ENCODE measurements at regions not wholly inside any gene's neighbourhood (a gene's known extent, or its start where the extent isn't known, plus 50 kb on each side); places are given as distances from the start of the nearest gene placed in this dataset.

DNA sequence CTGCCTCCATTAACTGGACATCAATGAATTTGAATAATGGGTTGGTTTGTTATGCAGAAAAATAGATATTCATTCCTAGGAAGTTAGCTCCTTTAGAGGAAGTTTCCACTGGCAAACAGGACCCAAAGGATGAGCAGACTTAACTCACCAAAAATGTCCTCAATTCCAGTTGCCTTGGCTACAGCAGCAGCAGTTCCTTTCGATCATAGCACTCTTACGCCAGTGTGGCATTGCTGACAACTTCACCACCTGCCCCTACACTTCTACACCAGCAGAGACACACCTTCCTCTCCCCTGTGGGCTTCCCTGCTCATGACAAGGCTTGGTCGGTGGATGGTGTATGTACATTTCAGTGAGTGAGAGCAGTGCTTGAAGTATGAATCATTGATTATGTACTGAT lies 532.8 kb downstream of the QKI start:
- in situ Hi-C loops (cut with MboI; ENCODE audit: low sequenced_read_pairs in 4 of 4): no loop called here
- no peak for TF ChIP-seq POLR2A (IDR thresholded peaks at IDR 0.05)
- TF ChIP-seq, protein P1, sequence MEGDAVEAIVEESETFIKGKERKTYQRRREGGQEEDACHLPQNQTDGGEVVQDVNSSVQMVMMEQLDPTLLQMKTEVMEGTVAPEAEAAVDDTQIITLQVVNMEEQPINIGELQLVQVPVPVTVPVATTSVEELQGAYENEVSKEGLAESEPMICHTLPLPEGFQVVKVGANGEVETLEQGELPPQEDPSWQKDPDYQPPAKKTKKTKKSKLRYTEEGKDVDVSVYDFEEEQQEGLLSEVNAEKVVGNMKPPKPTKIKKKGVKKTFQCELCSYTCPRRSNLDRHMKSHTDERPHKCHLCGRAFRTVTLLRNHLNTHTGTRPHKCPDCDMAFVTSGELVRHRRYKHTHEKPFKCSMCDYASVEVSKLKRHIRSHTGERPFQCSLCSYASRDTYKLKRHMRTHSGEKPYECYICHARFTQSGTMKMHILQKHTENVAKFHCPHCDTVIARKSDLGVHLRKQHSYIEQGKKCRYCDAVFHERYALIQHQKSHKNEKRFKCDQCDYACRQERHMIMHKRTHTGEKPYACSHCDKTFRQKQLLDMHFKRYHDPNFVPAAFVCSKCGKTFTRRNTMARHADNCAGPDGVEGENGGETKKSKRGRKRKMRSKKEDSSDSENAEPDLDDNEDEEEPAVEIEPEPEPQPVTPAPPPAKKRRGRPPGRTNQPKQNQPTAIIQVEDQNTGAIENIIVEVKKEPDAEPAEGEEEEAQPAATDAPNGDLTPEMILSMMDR (IDR thresholded peaks at IDR 0.05 in 4 of 5, conservative IDR thresholded peaks at IDR 0.05 in 1 of 5): no peak
- intact Hi-C loops (cut with DNase I; ENCODE audit: low total_unique reads): no loop called here
- DNase-seq: no peak
- Histone ChIP-seq H3K4me1 (peaks cover 29 to 38% of the 10 kb centered on the region in 2 donors), H3K9me3 (no peaks in the 10 kb centered on the region), H3K27me3 (no peaks in the 10 kb centered on the region), H3K4me3 (no peak overlapping the region), H3K36me3 (no peaks in the 10 kb centered on the region), H3K27ac (peak overlapping the region; percentile 34 to 61 (median 52))
- no peak for ATAC-seq

DNA sequence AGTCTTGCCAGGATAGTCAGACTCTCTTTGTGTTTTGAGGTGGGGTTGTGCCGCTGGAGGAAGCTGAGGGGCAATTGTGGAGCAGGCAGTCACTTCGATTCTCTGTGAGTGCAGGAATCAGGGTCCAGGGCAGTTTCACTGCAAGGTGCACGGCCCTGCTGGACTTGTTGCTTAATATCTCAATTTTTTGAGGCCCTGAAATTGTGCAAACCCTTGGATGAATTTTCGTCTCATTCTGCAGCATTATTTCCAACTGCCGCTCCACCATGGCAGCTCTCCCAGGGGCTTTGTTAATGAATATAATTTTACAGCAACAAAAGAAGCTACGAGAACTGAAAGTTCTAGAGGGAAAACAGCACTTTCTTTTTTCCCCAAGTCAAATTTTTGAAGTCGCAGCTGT lies 531.9 kb downstream of the QKI start:
- peak in 1 of 2 donors; percentile 36 for DNase-seq
- Histone ChIP-seq H3K9me3 (no peaks in the 10 kb centered on the region), H3K4me1 (peaks cover 36 to 40% of the 10 kb centered on the region in 2 donors), H3K27ac (peak overlapping the region; percentile 24 to 61 (median 52)), H3K4me3 (no peak overlapping the region), H3K27me3 (no peaks in the 10 kb centered on the region), H3K36me3 (no peaks in the 10 kb centered on the region)
- TF ChIP-seq, protein P1 (IDR thresholded peaks at IDR 0.05 in 4 of 5, conservative IDR thresholded peaks at IDR 0.05 in 1 of 5): no peak
- TF ChIP-seq POLR2A (IDR thresholded peaks at IDR 0.05): no peak
- in situ Hi-C loops (cut with MboI; ENCODE audit: low sequenced_read_pairs in 4 of 4) (no loop called here), intact Hi-C loops (cut with DNase I; ENCODE audit: low total_unique reads) (no loop called here)
- peak; percentile 25 to 27 for ATAC-seq

DNA sequence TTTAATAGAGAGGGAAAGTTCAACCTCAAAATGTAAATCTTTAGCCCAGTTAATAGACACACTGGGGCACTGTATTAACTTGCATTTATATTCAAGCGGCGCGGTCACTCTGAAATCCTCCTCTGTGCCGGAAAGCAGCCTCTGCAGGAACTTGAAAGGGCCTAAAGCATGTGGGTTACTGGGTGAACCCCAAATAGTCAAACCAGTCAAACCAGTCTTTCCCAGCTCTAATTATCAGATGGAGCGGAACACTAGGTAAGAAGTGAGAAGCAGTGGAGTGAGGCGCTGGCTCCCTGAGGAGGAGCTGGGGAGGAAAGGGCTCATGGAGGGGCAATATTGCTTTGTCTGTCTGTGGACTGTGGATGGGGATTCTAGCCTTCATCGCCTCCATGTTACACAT lies 531.3 kb downstream of the QKI start:
- DNase-seq: no peak
- Histone ChIP-seq H3K36me3 (no peaks in the 10 kb centered on the region), H3K4me1 (peaks cover 37 to 45% of the 10 kb centered on the region in 2 donors), H3K27ac (peak overlapping the region; percentile 24 to 61 (median 52)), H3K9me3 (no peaks in the 10 kb centered on the region), H3K4me3 (no peak overlapping the region), H3K27me3 (no peaks in the 10 kb centered on the region)
- intact Hi-C loops (cut with DNase I; ENCODE audit: low total_unique reads): no loop called here
- no peak for TF ChIP-seq POLR2A (IDR thresholded peaks at IDR 0.05)
- TF ChIP-seq, protein P1 (IDR thresholded peaks at IDR 0.05 in 4 of 5, conservative IDR thresholded peaks at IDR 0.05 in 1 of 5): no peak
- in situ Hi-C loops (cut with MboI; ENCODE audit: low sequenced_read_pairs in 4 of 4): no loop called here
- ATAC-seq: no peak

DNA sequence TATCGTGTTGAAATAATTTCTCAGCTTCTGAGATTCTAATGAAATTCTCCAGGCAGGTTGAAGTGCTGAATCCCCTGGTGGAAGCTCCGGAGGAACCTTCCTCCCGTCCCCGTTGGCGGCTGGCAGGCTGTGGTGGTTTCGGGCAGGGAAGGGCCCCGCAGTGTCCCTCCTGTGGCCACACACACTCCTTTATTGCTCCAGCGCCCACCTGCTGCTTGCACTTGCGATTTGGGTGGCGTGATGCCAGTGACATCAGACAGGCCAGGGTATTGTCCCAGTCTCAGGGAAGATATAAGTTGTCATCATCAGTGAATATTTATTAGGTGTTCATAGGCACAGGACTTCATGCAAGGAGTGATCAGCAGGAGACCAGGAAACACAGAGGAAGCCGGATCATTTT lies 530.4 kb downstream of the QKI start:
- intact Hi-C loops (cut with DNase I; ENCODE audit: low total_unique reads): no loop called here
- H3K4me1 ChIP-seq: peaks cover 37 to 45% of the 10 kb centered on the region in 2 donors
- DNase-seq (peak in 1 of 2 donors; percentile 63), ATAC-seq (peak; percentile 24 to 54)
- in situ Hi-C loops (cut with MboI; ENCODE audit: low sequenced_read_pairs in 4 of 4): no loop called here
- TF ChIP-seq, protein P1 (IDR thresholded peaks at IDR 0.05 in 4 of 5, conservative IDR thresholded peaks at IDR 0.05 in 1 of 5): peak in 2 of 5 experiments; percentile 16 to 31
- peak in 1 of 2 donors; percentile 43 for TF ChIP-seq POLR2A (IDR thresholded peaks at IDR 0.05)
- no peak overlapping the region for H3K4me3 ChIP-seq
- no peaks in the 10 kb centered on the region for H3K9me3 ChIP-seq
- peak overlapping the region; percentile 24 to 61 (median 52) for H3K27ac ChIP-seq
- no peaks in the 10 kb centered on the region for H3K36me3 ChIP-seq
- H3K27me3 ChIP-seq: no peaks in the 10 kb centered on the region

Measured in gastrocnemius medialis (tissue), 4 donors.